ENCODE measurements at regions not wholly inside any gene's neighbourhood (a gene's known extent, or its start where the extent isn't known, plus 50 kb on each side); places are given as distances from the start of the nearest gene placed in this dataset.

DNA sequence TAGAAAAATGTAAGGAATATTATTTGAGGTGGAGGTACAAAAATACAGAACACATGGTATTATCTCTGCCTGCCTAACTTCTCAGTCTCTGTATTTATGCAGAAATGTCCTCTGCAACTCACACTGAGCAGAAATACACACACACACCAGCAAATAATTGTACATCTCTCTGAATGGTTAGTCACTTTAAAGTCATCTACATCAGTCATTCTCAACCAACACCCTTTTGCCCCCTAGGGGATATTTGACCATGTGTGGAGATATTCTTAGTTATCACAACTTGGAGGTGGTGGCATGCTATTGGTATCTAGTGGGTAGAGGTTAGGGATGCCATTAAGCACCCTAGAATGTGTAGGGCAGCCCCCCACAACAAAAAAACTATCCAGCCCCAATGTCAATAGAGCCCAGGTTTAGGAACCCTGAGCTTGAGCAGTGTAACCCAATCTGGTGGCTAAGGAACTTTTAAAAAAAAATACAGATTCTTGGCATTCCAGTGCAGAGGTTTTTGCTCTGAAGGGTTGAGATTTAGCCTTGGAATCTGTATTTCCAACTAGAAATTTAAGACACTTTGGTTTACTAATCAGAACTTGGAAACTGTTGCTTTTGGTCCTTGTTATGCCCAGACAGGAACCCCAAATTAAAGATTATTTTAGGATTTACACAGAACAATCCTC is 183.8 kb downstream of the TBX5 start:
- H3K9me3 ChIP-seq (ENCODE audit: severe bottlenecking), result no peaks in the 10 kb centered on the region
- no peaks in the 10 kb centered on the region for H3K36me3 ChIP-seq
- DNase-seq, result no peak
- no peak overlapping the region for H3K27ac ChIP-seq
- TF ChIP-seq, protein P1, sequence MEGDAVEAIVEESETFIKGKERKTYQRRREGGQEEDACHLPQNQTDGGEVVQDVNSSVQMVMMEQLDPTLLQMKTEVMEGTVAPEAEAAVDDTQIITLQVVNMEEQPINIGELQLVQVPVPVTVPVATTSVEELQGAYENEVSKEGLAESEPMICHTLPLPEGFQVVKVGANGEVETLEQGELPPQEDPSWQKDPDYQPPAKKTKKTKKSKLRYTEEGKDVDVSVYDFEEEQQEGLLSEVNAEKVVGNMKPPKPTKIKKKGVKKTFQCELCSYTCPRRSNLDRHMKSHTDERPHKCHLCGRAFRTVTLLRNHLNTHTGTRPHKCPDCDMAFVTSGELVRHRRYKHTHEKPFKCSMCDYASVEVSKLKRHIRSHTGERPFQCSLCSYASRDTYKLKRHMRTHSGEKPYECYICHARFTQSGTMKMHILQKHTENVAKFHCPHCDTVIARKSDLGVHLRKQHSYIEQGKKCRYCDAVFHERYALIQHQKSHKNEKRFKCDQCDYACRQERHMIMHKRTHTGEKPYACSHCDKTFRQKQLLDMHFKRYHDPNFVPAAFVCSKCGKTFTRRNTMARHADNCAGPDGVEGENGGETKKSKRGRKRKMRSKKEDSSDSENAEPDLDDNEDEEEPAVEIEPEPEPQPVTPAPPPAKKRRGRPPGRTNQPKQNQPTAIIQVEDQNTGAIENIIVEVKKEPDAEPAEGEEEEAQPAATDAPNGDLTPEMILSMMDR (IDR thresholded peaks at IDR 0.05; ENCODE audit: low read depth, low read length), result no peak
- peaks cover 79% of the 10 kb centered on the region for H3K27me3 ChIP-seq (ENCODE audit: insufficient read depth, low read depth, severe bottlenecking)
- no peak overlapping the region for H3K4me3 ChIP-seq (ENCODE audit: low read depth, low read length)

DNA sequence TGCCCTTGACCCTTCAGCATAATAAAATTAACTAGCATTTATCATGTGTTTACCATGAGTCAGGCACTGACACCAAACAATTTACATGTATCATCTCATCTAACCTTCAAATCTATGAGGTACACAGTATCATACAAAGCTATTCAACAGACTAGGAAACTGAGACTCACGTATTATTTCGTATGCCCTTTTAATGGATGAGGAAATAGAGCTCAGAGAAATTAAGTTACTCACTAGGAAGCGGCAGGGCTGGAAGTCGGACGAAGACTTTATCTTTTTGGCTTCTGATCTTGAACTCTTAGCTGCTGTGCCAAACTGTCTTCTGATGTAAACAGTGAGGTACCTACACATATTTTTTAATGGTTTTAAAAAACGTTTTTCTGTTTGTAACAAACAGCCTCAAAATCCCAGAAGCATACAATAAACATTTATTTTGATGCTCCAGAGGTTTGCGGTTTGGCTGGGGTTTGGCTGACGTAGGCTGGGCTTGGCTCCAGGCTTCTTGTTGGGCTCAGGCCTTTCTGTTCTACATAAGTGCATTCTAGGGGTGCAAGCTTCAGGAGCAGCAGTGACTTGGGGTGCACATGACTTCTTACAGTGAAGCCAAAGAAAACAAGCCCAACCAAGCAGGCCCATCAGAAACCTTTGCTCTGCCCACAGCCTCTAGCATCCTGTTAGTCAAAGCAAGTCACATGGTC is 184.7 kb downstream of the TBX5 start:
- no peaks in the 10 kb centered on the region for H3K9me3 ChIP-seq (ENCODE audit: severe bottlenecking)
- TF ChIP-seq, protein P1 (IDR thresholded peaks at IDR 0.05; ENCODE audit: low read depth, low read length), result no peak
- H3K27ac ChIP-seq, result no peak overlapping the region
- peaks cover 78% of the 10 kb centered on the region for H3K27me3 ChIP-seq (ENCODE audit: insufficient read depth, low read depth, severe bottlenecking)
- no peak overlapping the region for H3K4me3 ChIP-seq (ENCODE audit: low read depth, low read length)
- H3K36me3 ChIP-seq, result no peaks in the 10 kb centered on the region
- DNase-seq, result no peak

DNA sequence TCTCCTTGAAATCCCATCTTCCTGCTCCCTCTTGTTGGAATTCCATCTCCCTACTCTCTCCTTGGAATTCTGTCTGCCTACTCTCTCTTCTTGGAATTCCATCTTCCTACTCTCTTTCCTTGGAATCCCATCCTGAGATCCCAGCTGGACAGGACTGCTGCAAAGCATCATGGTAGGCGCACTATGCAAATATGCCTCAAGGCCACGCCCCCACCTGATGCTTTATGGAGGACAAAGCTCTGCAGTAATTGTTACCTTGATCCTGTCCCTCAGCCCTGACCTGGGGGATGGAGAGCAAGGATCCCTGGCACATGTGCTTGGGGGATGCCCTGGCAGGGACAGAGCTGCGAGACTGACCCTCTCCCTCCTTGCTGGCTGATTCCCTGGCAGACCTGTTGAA is 185.6 kb downstream of the TBX5 start:
- H3K9me3 ChIP-seq (ENCODE audit: severe bottlenecking), result no peaks in the 10 kb centered on the region
- no peak overlapping the region for H3K4me3 ChIP-seq (ENCODE audit: low read depth, low read length)
- TF ChIP-seq, protein P1 (IDR thresholded peaks at IDR 0.05; ENCODE audit: low read depth, low read length), result no peak
- no peak overlapping the region for H3K27ac ChIP-seq
- H3K36me3 ChIP-seq, result no peaks in the 10 kb centered on the region
- H3K27me3 ChIP-seq (ENCODE audit: insufficient read depth, low read depth, severe bottlenecking), result peaks cover 78% of the 10 kb centered on the region
- DNase-seq, result no peak

DNA sequence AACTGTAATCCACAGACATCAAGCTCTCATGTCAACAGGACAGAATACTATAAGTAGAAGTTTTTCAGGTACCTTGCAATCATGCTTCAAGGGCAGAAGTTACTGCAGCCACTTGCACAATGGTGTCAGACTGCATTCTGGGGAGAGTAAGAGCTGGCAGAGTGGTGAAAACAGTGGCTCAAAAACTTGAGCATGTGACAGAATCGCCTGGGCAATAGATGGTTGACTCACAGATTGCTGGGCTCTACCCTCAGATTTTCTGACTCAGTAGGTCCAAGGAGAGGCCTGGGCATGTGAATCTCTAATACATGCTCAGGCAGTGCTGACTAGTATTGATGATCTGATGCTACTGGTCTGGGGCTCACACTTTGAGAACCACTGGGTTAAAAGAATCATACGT is 187.8 kb downstream of the TBX5 start:
- H3K36me3 ChIP-seq, result no peaks in the 10 kb centered on the region
- no peak for DNase-seq
- no peak overlapping the region for H3K27ac ChIP-seq
- peaks cover 78% of the 10 kb centered on the region for H3K27me3 ChIP-seq (ENCODE audit: insufficient read depth, low read depth, severe bottlenecking)
- no peaks in the 10 kb centered on the region for H3K9me3 ChIP-seq (ENCODE audit: severe bottlenecking)
- H3K4me3 ChIP-seq (ENCODE audit: low read depth, low read length), result no peak overlapping the region
- TF ChIP-seq, protein P1 (IDR thresholded peaks at IDR 0.05; ENCODE audit: low read depth, low read length), result no peak

DNA sequence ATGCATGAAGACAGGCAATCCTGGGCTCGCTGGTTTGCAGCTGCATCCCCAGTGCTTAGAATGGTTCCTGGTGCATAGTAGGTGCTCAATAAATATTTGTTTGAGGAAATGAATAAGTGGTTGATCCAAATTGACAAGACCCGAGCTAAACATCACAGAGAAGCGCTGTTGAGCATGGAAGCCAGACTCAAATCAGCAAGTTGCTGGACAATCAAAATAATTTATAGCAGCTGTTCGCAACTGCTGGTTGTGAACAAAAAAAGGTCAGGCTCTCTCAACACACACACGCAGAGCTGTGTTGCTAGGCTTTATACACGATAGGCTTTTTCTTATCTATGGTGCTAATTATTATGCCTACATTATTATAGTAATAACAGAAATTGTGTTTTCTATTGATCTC is 190.2 kb downstream of the TBX5 start:
- Histone ChIP-seq H3K4me3 (ENCODE audit: low read depth, low read length) (no peak overlapping the region), H3K27me3 (ENCODE audit: insufficient read depth, low read depth, severe bottlenecking) (peaks cover 68% of the 10 kb centered on the region), H3K27ac (no peak overlapping the region), H3K36me3 (no peaks in the 10 kb centered on the region), H3K9me3 (ENCODE audit: severe bottlenecking) (no peaks in the 10 kb centered on the region)
- TF ChIP-seq, protein P1 (IDR thresholded peaks at IDR 0.05; ENCODE audit: low read depth, low read length), result no peak
- DNase-seq, result no peak

Data from WERI-Rb-1 (cell line).